CD14-positive monocyte (primary cell): ENCODE measurements at regions not wholly inside any gene's neighbourhood (a gene's known extent, or its start where the extent isn't known, plus 50 kb on each side); places are given as distances from the start of the nearest gene placed in this dataset.

Experiments
- DNase-seq, 3 donors: peaks; one replicate each; pipeline ENCODE4 v3.0.0-alpha.2; 2011 to 2022
- H2AFZ ChIP-seq: 2 replicates; pipeline ENCODE4 v1.6.0; 2012; ENCODE audit warnings: mild to moderate bottlenecking, low read depth, low read length, inconsistent platforms; ENCODE audit not compliant: insufficient read depth, poor library complexity, severe bottlenecking
- H3K27ac ChIP-seq, 2 donors: 1 replicate in 1 of 2; 2 replicates in 1 of 2; pipeline ENCODE4 v1.5.1; 2012 to 2013; ENCODE audit warnings: low read length in 2 of 2, control low read depth in 1 of 2, inconsistent platforms in 1 of 2, low read depth in 1 of 2, mild to moderate bottlenecking in 1 of 2
- H3K27me3 ChIP-seq, 2 donors: one replicate each; pipeline versions ENCODE4 v1.6.0 to v1.6.1; 2011 to 2013; ENCODE audit warnings: low read length in 2 of 2; ENCODE audit not compliant: control insufficient read depth in 2 of 2, insufficient read depth in 2 of 2
- H3K36me3 ChIP-seq, 2 donors: replicated peaks in 1 of 2; 1 replicate in 1 of 2; 2 replicates in 1 of 2; pipeline versions ENCODE4 v1.5.1 to v1.6.1; 2012 to 2013; ENCODE audit warnings: low read length in 2 of 2, control low read depth in 1 of 2, inconsistent platforms in 1 of 2, mild to moderate bottlenecking in 1 of 2; ENCODE audit not compliant: insufficient read depth in 2 of 2, control insufficient read depth in 1 of 2
- H3K4me1 ChIP-seq, 2 donors: 1 replicate in 1 of 2; 2 replicates in 1 of 2; pipeline versions ENCODE4 v1.5.1 to v1.6.1; 2012 to 2013; ENCODE audit warnings: low read length in 2 of 2, control low read depth in 1 of 2, inconsistent platforms in 1 of 2, mild to moderate bottlenecking in 1 of 2, moderate library complexity in 1 of 2; ENCODE audit not compliant: insufficient read depth in 2 of 2, control insufficient read depth in 1 of 2
- H3K4me2 ChIP-seq: replicated peaks from 2 replicates; pipeline ENCODE3; 2012; ENCODE audit warnings: low read length, moderate library complexity, mild to moderate bottlenecking; ENCODE audit not compliant: poor library complexity, severe bottlenecking; ENCODE audit errors: extremely low read depth
- H3K4me3 ChIP-seq, 3 experiments: fragments of 200-600 bp in 1 of 3; sonication (generic) in 1 of 3; replicated peaks in 1 of 3; 1 replicate in 2 of 3; 2 replicates in 1 of 3; pipeline ENCODE4 v1.5.1; 2011 to 2013; ENCODE audit warnings: low read length in 3 of 3, mild to moderate bottlenecking in 3 of 3, control low read depth in 2 of 3, low read depth in 2 of 3, inconsistent platforms in 1 of 3, moderate library complexity in 1 of 3
- H3K79me2 ChIP-seq: 2 replicates; pipeline ENCODE4 v1.6.0; 2012; ENCODE audit warnings: mild to moderate bottlenecking, control low read depth, inconsistent platforms, low read length, moderate library complexity; ENCODE audit not compliant: insufficient read depth
- H3K9ac ChIP-seq: 2 replicates; pipeline ENCODE4 v1.6.0; 2017; ENCODE audit warnings: low read length, mild to moderate bottlenecking; ENCODE audit not compliant: insufficient read depth, poor library complexity, severe bottlenecking
- H3K9me3 ChIP-seq, 2 donors: replicated peaks in 1 of 2; 1 replicate in 1 of 2; 2 replicates in 1 of 2; pipeline versions ENCODE4 v1.5.1 to v1.6.1; 2012 to 2013; ENCODE audit warnings: low read length in 2 of 2, control low read depth in 1 of 2; ENCODE audit not compliant: control insufficient read depth in 1 of 2, insufficient read depth in 1 of 2
- H4K20me1 ChIP-seq: 2 replicates; pipeline ENCODE4 v1.6.0; 2012; ENCODE audit warnings: mild to moderate bottlenecking, low read length, control low read depth, moderate library complexity; ENCODE audit not compliant: insufficient read depth
- H3K27ac Mint-ChIP-seq, 7 donors: one replicate each; pipeline ENCODE4 v1.8.0; 2020; ENCODE audit warnings: mild to moderate bottlenecking in 7 of 7, mixed read lengths in 7 of 7, moderate library complexity in 6 of 7, inconsistent platforms in 2 of 7
- H3K27me3 Mint-ChIP-seq, 3 donors: one replicate each; pipeline ENCODE4 v1.8.0; 2021 to 2022; ENCODE audit warnings: low read depth in 3 of 3, mild to moderate bottlenecking in 3 of 3, mixed read lengths in 3 of 3, moderate library complexity in 3 of 3, inconsistent platforms in 1 of 3
- H3K36me3 Mint-ChIP-seq, 2 donors: one replicate each; pipeline ENCODE4 v1.8.0; 2020; ENCODE audit warnings: mixed read lengths in 2 of 2, inconsistent platforms in 1 of 2, mild to moderate bottlenecking in 1 of 2
- H3K4me1 Mint-ChIP-seq: one replicate; pipeline ENCODE4 v1.8.0; 2020; ENCODE audit warnings: mild to moderate bottlenecking, mixed read lengths
- H3K4me3 Mint-ChIP-seq, 2 donors: one replicate each; pipeline ENCODE4 v1.8.0; 2020; ENCODE audit warnings: mild to moderate bottlenecking in 2 of 2, mixed read lengths in 2 of 2, moderate library complexity in 1 of 2
- H3K9me3 Mint-ChIP-seq, 7 donors: one replicate each; pipeline ENCODE4 v1.8.0; 2020 to 2022; ENCODE audit warnings: mixed read lengths in 7 of 7, mild to moderate bottlenecking in 6 of 7, moderate library complexity in 6 of 7, inconsistent platforms in 2 of 7
- WGBS: methylation state at CpG from one replicate; pipeline ENCODE4 v1.1.5; 2013; ENCODE audit warnings: missing lambda C conversion rate; ENCODE audit not compliant: insufficient coverage; 5-methylcytosine and 5-hydroxymethylcytosine counted together
- intact Hi-C, 2 donors: fragments of 100-400 bp; cut with micrococcal nuclease; formaldehyde crosslinking; loops; one replicate each; pipeline versions ENCODE4 v1.15.0 to v1.15.1; 2023
- TF ChIP-seq, protein P1 (sequence below): fragments of 200-600 bp; IDR thresholded peaks from one replicate; pipeline ENCODE4 v1.8.0; 2022; ENCODE audit warnings: antibody characterized with exemption, mild to moderate bottlenecking

DNA sequence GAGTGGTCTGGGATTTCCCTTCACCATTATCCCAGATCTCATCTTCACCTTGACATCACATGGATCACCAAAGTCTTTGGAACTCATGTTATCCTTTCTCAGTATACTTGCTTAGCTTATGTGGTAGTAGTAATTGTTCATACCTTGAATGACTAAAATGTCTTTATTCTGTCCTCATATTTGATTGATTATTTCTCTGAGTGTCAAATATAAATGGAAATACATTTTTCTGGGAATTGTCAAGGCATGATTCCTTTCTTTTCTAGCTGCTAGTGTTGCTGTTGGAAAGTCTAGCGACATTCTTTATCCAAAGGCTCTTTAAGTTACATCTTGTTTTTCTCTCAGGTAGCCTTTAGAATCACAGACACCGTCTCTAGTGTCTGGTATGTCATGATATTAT is 334.4 kb downstream of the CMPK2 start:
- Mint-ChIP-seq H3K27me3 (peaks cover 0 to 2% (median 1%) of the 10 kb centered on the region in 3 donors), H3K4me3 (no peak overlapping the region), H3K9me3 (peaks cover 0 to 3% (median 0%) of the 10 kb centered on the region in 7 donors), H3K4me1 (no peaks in the 10 kb centered on the region), H3K36me3 (no peaks in the 10 kb centered on the region), H3K27ac (no peak overlapping the region)
- H2AFZ ChIP-seq: no peak overlapping the region
- H3K27me3 ChIP-seq: no peaks in the 10 kb centered on the region
- H3K9ac ChIP-seq: no peak overlapping the region
- no peak overlapping the region for H3K27ac ChIP-seq
- WGBS: no CpG with 5 or more reads among the region's 2 CpGs
- no peaks in the 10 kb centered on the region for H3K36me3 ChIP-seq
- no peak overlapping the region for H3K4me3 ChIP-seq
- no peaks in the 10 kb centered on the region for H4K20me1 ChIP-seq
- TF ChIP-seq, protein P1, sequence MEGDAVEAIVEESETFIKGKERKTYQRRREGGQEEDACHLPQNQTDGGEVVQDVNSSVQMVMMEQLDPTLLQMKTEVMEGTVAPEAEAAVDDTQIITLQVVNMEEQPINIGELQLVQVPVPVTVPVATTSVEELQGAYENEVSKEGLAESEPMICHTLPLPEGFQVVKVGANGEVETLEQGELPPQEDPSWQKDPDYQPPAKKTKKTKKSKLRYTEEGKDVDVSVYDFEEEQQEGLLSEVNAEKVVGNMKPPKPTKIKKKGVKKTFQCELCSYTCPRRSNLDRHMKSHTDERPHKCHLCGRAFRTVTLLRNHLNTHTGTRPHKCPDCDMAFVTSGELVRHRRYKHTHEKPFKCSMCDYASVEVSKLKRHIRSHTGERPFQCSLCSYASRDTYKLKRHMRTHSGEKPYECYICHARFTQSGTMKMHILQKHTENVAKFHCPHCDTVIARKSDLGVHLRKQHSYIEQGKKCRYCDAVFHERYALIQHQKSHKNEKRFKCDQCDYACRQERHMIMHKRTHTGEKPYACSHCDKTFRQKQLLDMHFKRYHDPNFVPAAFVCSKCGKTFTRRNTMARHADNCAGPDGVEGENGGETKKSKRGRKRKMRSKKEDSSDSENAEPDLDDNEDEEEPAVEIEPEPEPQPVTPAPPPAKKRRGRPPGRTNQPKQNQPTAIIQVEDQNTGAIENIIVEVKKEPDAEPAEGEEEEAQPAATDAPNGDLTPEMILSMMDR: no peak
- no peaks in the 10 kb centered on the region for H3K79me2 ChIP-seq
- intact Hi-C loops: no loop called here
- no peak overlapping the region for H3K4me2 ChIP-seq
- no peak for DNase-seq
- H3K4me1 ChIP-seq: no peaks in the 10 kb centered on the region
- no peaks in the 10 kb centered on the region for H3K9me3 ChIP-seq

DNA sequence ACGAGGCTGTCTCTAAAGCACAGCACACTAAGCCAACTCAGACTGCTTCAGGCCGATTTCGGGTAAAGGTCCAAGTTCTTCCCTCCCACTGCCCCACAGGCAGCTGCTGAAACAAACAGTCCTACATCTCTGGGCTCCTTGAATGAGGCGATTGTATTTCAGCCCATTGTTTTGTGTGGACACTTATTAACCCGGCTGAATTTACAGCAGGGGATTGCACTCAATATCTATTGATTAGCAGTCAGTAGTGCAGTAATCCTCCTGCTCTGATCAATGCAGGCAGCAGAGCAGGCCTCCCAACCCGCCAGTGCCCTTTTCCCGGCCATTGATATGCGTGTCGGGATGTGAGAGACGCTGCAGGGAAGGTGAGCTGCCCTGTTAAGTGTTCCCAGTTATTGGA is 330.1 kb downstream of the CMPK2 start:
- Histone ChIP-seq H3K79me2 (no peaks in the 10 kb centered on the region), H2AFZ (no peak overlapping the region), H3K27ac (no peak overlapping the region), H3K9ac (no peak overlapping the region), H4K20me1 (no peaks in the 10 kb centered on the region), H3K27me3 (no peaks in the 10 kb centered on the region), H3K4me2 (no peak overlapping the region), H3K36me3 (no peaks in the 10 kb centered on the region), H3K9me3 (no peaks in the 10 kb centered on the region), H3K4me3 (no peak overlapping the region), H3K4me1 (no peaks in the 10 kb centered on the region)
- H3K27ac Mint-ChIP-seq: no peak overlapping the region
- peaks cover 0 to 2% (median 1%) of the 10 kb centered on the region in 3 donors for H3K27me3 Mint-ChIP-seq
- H3K36me3 Mint-ChIP-seq: no peaks in the 10 kb centered on the region
- H3K4me1 Mint-ChIP-seq: no peaks in the 10 kb centered on the region
- TF ChIP-seq, protein P1: no peak
- WGBS: 53% methylated on average over 9 of the region's 10 CpGs
- intact Hi-C loops: no loop called here
- H3K4me3 Mint-ChIP-seq: no peak overlapping the region
- peaks cover 0 to 6% (median 0%) of the 10 kb centered on the region in 7 donors for H3K9me3 Mint-ChIP-seq
- no peak for DNase-seq
